ENCODE measurements at regions not wholly inside any gene's neighbourhood (a gene's known extent, or its start where the extent isn't known, plus 50 kb on each side); places are given as distances from the start of the nearest gene placed in this dataset.

DNA sequence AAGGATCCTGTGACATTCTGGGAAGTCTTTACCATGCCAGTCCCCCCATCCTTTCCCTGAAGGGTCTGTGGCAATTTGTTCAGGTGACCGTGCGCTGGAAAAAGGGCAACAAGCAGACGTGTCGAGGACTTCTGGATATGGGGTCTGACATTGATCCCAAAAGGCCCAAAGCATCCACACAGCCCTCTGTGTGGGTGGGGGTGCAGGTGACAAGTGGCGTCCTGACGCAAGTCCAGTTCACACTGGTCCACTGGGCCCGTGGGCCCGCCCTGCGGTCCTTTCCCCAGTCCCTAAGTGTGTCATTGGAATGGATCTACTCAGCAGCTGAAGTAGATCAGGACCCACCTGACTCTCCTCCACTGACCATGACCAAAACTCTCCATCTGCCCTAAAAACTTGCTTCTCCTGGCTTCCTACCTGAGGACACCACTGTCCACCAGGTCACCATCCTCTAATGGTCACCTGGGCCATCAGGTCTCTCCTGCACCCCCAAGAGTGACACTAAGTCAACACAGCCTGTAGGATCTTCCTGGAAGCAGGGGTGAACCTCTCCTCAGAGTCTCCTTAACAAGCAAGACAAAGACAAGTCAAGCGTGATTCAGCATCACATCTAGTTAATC is 85.6 kb upstream of the SLC66A3 start:
- TF ChIP-seq, protein P1, sequence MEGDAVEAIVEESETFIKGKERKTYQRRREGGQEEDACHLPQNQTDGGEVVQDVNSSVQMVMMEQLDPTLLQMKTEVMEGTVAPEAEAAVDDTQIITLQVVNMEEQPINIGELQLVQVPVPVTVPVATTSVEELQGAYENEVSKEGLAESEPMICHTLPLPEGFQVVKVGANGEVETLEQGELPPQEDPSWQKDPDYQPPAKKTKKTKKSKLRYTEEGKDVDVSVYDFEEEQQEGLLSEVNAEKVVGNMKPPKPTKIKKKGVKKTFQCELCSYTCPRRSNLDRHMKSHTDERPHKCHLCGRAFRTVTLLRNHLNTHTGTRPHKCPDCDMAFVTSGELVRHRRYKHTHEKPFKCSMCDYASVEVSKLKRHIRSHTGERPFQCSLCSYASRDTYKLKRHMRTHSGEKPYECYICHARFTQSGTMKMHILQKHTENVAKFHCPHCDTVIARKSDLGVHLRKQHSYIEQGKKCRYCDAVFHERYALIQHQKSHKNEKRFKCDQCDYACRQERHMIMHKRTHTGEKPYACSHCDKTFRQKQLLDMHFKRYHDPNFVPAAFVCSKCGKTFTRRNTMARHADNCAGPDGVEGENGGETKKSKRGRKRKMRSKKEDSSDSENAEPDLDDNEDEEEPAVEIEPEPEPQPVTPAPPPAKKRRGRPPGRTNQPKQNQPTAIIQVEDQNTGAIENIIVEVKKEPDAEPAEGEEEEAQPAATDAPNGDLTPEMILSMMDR (IDR thresholded peaks at IDR 0.05; ENCODE audit: control extremely low read depth, extremely low read depth, low read depth, missing control alignments) = no peak
- CTCF ChIA-PET = interaction anchor here (2.3 kb wide), 1 partner anchor 19 kb away, joined by 5 read pairs; no protein-coding TSS in a partner anchor
- POLR2A ChIA-PET = no interaction called here
- DNase-seq (ENCODE audit: extremely low spot score) = no peak

DNA sequence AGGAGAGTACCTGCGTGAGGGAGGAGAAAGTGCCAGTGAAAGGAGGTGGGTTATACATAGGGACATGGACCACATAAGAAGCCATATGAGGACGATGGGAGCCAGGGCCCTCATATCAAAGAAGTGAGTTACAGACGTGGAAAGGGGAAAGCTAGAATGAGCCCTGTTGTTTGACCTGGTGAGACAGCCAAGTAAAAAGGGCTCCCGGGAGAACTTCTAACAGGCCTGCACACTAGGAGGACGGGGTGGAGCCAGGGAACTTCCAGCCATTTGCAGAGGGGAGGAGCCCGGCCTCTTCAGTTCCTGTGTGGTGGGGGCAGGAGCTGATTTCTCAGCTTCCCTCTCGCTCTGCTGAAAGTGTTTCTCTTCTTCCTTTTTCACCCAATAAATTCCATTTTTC is 84.1 kb upstream of the SLC66A3 start:
- CTCF ChIA-PET = interaction anchor here (0.8 to 1.5 kb wide), 3 partner anchors 9 to 61 kb away, joined by 3 to 8 read pairs (median 4); no protein-coding TSS in a partner anchor
- TF ChIP-seq, protein P1 (IDR thresholded peaks at IDR 0.05; ENCODE audit: control extremely low read depth, extremely low read depth, low read depth, missing control alignments) = no peak

DNA sequence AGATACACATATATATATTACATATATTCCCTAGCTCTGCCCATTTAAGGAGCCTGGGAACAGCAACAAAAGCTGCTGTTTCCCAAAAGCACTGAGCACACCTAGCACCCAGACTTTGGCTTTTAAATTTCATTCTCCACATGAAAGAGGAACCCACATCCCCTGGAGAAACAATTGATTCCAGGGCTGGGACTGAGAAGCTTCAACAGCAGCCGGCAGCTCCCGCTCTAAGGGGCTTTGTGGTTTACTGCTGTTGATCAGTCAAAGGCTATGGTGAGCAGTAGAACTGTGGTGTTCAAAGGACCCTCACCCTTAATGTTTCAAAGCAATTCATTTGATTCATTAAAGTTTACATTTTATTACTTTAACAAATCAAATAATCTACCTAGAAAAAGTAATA is 83.3 kb upstream of the SLC66A3 start:
- DNase-seq (ENCODE audit: extremely low spot score) = no peak
- CTCF ChIA-PET = interaction anchor here (0.8 to 1.5 kb wide), 3 partner anchors 10 to 60 kb away, joined by 3 to 8 read pairs (median 4); no protein-coding TSS in a partner anchor
- TF ChIP-seq, protein P1 (IDR thresholded peaks at IDR 0.05; ENCODE audit: control extremely low read depth, extremely low read depth, low read depth, missing control alignments) = no peak
- POLR2A ChIA-PET = no interaction called here

More for the DNA sequence above, 84.1 kb upstream of the SLC66A3 start:
- DNase-seq (ENCODE audit: extremely low spot score) = no peak
- POLR2A ChIA-PET = interaction anchor here (0.6 kb wide), 1 partner anchor 283 kb away, joined by 5 read pairs; no protein-coding TSS in a partner anchor

DNA sequence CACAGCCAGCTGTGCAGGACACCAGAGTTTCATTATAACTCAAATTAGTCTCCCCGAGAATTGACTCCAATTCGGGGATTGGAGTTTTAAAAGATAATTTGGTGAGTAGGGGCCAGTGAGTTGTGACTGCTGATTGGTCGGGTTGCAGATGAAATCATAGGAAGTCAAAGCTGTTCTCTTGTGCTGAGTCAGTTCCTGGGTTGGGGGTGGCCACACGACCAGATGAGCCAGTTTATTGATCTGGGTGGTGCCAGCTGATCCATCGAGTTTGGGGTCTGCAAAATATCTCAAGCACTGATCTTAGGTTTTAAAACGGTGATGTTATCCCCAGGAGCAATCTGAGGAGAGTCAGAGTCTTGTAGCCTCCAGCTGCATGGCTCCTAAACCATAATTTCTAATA is 82.7 kb upstream of the SLC66A3 start:
- no peak for DNase-seq (ENCODE audit: extremely low spot score)
- CTCF ChIA-PET = interaction anchor here (1.5 kb wide), 1 partner anchor 59 kb away, joined by 8 read pairs; no protein-coding TSS in a partner anchor
- POLR2A ChIA-PET = no interaction called here
- TF ChIP-seq, protein P1 (IDR thresholded peaks at IDR 0.05; ENCODE audit: control extremely low read depth, extremely low read depth, low read depth, missing control alignments) = no peak

DNA sequence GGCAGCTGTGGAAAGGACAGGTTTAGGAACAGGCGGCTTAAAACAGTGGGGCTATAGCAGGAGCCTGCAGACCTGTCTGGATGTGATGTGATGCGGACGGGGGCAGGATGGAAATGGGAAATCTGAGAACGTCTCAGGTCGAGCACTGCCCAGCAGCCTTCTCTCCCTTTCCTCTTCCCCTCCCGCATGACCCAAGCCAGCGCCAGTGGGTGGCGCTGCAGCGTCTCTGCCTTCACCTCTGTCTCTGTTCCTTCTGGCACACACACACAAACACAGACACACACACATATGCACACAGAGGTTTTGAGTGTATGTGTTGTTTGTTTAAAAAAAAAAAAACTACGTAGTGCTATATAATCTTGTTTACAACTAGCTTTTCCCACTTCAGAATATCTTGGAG is 82.0 kb upstream of the SLC66A3 start:
- POLR2A ChIA-PET = no interaction called here
- CTCF ChIA-PET = no interaction called here
- no peak for DNase-seq (ENCODE audit: extremely low spot score)
- TF ChIP-seq, protein P1 (IDR thresholded peaks at IDR 0.05; ENCODE audit: control extremely low read depth, extremely low read depth, low read depth, missing control alignments) = peak; percentile 45

DNA sequence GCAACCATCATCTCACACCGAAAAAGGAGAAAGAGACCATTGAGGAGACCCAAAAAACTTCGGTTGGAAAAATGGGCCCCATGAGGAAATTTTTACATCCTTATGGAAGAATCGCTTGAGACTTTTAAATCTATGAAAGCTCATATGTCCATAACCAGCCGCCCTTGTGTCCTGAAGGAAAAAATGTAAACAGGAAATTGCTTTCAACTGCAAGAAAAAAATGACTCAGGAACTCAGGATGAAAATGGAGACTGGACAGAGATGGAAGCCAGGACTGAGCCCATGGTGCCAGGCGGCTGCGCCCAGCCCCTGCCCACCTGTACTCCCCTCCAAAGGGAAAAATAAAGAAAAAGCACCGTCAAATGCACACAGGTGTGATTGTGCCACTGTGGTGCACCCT is 81.5 kb upstream of the SLC66A3 start:
- ChIA-PET CTCF (no interaction called here), POLR2A (no interaction called here)
- TF ChIP-seq, protein P1 (IDR thresholded peaks at IDR 0.05; ENCODE audit: control extremely low read depth, extremely low read depth, low read depth, missing control alignments) = no peak
- DNase-seq (ENCODE audit: extremely low spot score) = no peak

Measured in GM10248 (cell line).